ENCODE measurements at regions not wholly inside any gene's neighbourhood (a gene's known extent, or its start where the extent isn't known, plus 50 kb on each side); places are given as distances from the start of the nearest gene placed in this dataset.

GRCh38 chr1:166221316-166221715, 54.5 kb upstream of the FAM78B start:
- no peak for DNase-seq

DNA sequence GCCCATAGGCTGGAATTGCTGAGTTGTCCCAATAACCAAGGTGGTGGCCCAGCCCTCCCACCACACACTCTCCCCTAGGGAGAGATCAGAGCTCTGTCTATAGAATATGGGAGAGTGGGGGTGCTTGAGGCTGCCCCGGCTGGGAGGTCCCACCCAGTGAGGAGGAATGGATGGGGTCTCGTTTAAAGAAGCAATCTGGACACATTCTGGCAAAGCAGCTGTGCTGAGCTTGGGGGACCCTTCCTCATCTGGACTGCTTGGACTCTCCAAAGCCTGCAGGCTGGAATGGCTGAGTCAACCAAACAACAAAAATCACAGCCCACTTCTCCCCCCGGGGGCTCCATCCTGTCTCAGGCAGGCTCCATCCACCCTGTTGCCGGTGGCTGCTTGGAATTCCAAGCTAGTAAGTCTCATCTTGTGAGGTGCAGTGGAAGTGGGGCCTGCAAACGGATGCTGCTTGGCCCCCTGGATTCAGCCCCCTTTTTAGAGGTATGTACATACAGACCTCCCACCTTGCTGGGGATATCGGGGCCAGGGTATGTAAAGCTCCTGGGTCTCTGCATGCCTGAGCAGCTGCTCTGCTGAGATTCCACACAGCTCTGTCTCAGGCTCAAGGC, 67.1 kb upstream of the FAM78B start:
- no peak for DNase-seq

DNA sequence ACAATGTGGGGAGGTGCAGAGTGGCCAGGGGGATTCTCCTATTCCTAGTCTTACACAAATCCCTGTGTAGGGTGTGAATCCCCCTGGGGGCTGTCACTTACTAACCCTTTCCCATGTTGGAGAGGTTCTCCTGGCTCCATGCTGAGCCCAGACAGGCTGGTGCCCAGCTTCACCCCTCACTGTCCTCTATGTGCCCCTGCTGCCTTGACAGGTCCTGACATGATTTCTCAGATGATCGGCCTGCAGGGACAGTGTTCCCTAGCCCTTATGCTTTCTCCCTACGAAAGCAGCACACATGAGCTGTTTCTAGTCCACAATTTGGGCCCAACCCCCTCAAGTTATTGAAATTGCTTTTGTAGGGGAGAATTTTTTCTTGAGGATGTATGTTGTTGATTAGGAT, 68.9 kb upstream of the FAM78B start:
- DNase-seq, result no peak

DNA sequence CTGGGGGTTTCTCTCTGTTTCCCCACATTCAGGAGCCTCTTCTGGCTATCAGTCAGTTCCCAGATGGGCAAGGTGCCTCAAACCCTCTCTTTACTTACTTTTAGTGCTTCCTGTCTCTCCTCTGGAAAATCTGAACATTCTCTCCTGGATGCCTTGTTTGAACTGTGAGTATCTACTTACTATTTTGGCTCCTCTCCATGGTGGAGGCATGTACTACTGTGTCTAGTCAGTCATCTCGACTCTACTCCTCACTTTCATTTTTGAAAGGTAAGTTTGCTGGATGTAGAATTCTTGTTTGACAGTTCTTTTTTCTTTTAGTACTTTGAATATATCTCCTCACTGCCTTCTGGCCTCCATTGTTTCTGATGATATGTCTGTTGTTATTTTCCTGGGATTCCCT, 70.9 kb upstream of the FAM78B start:
- no peak for DNase-seq

DNA sequence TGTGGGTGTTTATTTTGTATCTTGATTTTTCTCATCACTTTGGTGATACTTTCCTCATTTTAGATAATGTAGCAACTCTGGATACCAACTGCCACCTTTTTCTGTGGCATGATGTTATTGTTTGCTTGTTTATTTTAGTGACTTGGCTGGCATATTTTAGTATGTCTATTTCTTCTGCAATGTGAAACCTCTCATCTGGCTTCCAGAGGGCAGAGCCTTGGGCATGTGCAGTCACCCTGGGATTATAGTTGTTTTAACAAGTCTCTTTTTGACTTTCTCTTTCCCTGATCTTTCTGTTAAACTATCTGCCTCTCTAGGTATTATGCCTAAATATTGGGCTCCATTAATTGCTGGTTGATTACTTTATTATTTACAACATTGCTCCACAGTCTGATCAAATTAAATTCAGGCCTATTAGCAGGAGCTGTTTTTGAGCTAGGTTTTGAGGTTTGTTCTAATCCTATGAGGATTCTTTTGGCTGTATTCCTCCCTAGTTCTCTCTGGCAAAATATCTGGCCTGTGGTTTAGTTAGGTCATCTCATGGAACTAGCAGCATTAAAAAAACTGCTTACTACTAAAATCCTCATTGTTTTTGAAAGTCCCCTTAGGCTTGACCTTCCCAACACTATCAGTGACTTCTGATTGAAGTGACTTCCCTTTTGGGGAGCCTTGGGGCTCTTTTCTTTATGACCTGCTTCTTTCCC, 86.4 kb upstream of the FAM78B start:
- no peak for DNase-seq

DNA sequence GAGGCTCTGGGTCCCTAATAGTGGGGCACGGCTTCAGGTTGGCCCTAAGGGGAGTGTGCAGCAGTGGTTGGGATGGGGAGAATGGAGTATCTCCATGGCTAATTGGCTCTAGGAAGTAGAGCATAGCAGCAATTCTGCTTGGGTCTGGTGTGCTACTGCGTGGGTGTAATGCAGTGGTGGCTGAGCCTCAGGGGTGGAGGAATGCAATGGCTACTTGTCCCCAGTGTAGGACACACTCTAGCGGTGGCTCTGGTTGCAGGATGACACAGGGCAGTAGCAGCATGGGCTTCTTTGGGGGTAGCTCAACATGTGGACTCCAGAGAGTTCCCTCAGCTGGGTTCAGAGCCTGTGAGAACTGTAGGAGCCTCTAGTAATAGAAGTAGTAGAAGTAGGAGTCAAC, 91.2 kb upstream of the FAM78B start:
- DNase-seq, result no peak

DNA sequence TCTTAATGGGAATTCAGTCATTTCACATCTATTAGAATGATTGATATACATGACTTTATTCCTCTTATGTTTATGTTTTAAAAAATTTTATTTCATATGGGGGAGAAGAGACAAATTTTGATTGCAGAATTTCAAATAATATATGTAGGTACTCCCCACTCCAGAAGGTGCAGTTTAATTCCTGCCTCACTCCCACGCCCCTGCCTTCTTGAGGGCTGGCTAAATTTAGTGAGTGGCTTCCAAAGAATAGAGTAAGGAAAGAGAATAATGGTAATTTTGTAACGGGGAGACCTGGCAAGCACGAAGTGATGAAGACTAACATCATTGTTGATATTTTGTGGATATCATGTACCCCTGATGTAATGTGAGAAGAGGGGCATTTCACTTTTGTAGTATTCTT, 94.7 kb upstream of the FAM78B start:
- no peak for DNase-seq

DNA sequence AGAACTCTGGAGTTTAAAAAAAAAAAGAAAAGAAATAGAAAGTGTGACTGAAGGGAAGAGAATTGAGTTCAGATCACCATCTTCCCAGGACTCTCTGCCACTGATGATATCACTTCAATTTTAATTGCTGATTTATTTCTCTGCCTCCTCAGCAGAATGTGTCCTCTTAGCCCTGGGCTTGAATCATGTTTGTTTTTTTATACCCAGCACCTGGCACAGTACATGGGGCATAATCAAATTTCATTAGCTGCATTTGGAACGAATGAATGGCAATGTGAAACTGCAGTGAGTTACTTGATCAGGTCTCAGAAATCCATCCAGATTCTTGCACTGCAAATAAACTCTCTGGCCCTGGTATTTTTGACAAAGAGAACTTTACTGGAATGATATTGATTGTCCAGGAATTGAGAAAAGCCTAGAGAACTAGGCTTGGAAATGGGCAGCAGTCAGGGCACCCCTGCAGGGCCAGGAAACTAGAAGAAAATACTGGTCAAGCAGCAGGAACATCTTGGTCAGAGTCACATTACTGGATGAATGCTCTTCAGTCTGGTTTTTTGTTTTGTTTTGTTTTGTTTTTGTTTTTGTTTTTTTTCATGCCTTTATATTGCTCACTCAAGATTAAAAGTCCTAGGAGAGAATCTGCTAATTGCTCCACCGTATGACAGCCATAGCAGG, 103.8 kb upstream of the FAM78B start:
- DNase-seq, result no peak

- no peak for DNase-seq
Observed at GRCh38 chr1:166271151-166271538, 104.3 kb upstream of the FAM78B start.

DNA sequence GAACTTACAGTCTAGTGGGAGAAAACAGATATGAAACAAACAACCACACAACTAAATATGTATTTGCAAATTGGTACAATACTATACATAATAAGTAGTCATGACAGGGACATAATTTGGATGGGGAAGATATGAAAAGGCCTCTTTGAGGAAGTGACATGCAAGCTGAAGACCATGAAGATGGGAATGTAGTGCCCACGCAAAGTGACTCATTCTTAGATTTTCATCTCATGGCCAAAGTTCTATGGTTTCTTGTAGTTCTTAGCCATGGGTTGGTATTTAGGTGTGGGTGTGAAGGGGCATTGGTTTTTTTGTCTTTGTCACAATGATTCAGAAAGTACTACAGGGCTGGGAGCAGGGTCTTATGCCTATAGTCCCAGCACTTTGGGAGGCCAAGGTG, 105.4 kb upstream of the FAM78B start:
- DNase-seq, result no peak

DNA sequence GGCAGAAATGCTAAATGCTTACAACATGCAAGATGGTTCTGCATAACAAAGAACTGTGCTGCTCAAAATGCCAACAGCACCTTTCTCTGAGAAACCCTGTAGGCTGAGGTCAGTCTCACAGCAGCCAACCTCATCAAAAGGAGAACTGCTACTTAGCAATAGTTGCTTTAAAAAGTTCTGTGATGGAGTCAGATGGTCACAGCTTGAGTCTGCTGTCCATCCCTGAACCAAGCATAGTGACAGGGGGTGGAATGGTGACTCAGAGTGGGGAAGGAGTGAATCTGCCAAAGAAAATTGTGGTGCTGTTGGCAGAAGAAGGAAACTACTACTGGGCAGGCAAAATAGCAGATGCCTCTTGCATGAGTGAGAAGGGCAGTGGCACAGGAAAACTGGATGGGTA, 106.0 kb upstream of the FAM78B start:
- DNase-seq, result no peak

GRCh38 chr1:166273618-166274017, 106.8 kb upstream of the FAM78B start:
- DNase-seq, result peak; percentile 20

DNA sequence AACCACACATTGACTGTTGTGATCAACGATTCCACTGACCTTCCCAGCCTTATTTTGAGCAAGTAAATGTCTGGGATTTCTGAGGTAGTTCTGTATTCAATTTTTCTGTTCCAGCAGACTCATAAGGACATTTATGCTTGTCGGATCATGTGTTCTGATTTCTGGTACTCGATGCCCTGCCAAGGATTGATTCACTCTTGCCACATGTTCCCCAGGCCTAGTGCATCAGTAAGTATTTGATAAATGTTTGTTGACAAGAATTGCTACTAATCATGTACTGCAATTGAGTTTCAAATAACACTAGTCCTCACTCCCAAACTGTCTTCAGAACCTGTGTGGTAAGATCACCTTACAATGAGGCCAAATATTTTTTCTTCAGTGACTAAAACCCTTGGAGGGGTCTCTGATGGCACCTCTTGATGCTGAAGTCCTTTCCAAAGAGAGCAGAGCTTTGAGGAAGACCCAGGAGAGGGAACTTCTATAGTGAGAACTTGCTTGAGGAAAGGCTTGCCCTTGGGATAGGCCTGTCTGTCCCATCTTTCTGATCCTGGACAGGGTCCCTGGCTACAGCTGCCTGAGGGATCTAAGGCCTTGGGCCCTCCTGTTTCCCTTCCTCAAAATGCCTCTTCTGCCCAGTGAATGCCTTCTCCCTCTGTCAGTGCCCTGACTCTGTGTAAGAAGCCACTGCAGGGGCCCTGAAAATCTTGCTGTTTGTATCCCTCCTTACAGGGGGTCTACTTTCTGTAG, 115.8 kb upstream of the FAM78B start:
- no peak for DNase-seq

DNA sequence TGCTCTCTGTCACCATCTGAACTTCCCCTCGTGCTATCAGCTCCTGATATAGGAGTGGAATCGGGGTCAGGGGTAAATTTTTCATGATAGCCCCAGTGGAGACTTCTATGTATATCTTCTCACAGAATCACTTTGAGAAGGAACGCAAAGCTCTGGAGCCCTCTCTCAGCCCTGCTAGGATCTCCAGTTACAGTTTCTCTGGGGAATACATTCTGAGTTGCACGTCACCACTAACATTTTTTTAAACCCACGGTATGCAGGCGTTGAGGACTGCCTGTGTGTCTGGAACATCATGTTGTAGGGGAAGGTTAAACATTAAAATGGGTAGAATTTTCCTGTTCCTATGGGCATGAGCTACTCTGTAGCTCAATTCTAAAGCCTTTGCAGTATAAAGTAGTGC, 116.4 kb upstream of the FAM78B start:
- no peak for DNase-seq

GRCh38 chr1:166283600-166283999, 116.8 kb upstream of the FAM78B start:
- no peak for DNase-seq

DNA sequence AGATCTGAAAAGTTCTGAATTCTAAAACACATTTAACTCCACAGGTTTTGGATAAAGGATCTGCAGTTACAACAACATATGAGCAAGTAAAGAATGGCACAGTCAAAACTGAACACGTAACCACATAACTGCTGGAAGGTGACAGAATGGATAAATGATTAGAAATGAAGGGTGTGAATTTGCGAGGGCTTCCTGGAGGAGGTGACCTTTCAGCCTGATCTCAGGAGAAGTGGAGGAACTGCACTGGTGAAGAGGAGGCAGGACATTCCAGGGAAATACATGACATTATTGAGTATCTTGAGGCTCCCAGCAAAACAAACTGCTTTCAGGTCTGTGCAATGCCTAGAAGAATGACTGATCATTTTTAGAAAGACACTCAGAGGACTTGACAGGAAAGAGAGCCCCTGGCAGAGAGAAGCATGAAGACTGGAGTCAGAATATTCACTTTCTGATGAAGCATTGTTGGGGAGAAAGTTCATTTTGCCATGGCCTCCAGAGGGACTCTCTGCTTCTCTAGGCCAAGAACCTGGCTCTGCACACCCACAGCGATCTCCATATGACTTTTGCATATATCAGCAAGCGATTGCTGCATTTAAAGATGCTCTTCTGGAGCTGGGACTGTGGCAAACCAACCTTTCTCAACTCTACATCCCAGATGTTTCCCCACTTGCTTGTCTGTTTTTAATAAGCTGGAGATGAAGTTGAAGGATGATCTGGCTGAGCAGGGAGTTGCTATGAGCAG, 122.7 kb upstream of the FAM78B start:
- no peak for DNase-seq

- DNase-seq, result no peak
Observed at GRCh38 chr1:166295656-166296055, 128.9 kb upstream of the FAM78B start.

DNA sequence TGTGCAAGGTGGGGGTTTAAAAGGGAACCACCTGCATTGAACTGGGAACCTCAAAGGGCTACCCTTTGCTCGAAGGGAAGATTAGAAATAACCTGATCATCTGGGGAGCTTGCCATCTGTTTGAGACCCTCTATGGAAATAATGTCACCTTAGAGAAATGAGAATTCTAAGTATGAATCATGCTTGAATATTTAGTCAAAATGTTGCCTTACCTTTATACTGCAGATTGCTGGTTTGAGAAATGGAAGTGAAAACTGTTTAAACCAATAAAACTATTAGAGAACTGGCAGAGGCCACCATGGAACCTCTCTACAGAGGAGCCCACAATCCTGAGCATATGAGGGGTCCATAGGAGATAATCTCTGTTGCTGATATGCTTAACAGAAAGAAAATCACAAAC, 131.2 kb upstream of the FAM78B start:
- DNase-seq, result no peak

GRCh38 chr1:166300767-166301166, 134.0 kb upstream of the FAM78B start:
- no peak for DNase-seq

GRCh38 chr1:166302989-166303758, 136.4 kb upstream of the FAM78B start:
- no peak for DNase-seq

- no peak for DNase-seq
Observed at GRCh38 chr1:166304131-166304530, 137.3 kb upstream of the FAM78B start.

DNA sequence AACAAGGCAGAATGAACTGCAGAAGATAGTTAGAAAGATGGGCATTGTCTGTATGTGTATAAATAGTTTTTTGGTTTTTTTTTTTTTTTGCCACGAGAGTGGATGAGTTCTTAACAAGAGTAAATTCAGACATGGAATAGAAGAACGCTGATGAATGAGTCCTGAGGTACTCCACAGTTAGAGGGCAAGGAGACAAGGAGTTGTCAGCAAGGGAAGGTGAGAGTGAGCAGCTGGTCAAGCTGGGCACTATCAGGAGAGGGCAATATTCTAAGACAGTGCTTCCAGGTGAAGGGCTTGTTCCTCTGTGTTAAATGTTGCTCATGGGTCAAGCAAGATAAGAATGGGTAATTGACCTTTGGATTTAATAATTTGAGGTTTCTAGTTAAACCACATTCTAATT, 138.6 kb upstream of the FAM78B start:
- DNase-seq, result no peak
